ENCODE measurements at regions not wholly inside any gene's neighbourhood (a gene's known extent, or its start where the extent isn't known, plus 50 kb on each side); places are given as distances from the start of the nearest gene placed in this dataset.

DNA sequence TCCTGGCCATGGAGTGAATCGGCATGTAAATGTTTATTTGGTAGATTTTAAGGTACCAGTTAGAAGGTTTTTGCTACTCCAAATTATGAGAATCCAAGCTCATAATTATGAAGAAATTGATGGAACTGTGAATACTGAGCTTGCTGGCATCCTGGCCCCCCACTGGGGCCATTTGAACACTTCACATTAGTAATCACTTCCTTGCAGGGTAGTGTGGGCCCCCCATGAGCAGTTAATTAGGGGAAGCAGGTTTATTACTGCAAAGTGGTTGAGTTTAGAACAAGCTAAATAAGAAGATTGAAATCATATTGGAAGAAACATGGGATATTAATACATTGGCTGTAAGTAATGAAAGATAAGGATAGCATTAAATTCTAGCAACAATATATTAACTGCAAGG is 86.7 kb downstream of the S1PR1 start:
- no peak for TF ChIP-seq ZNF644 (CRISPR knock-in tag; IDR thresholded peaks at IDR 0.05; ENCODE audit: low read depth)
- TF ChIP-seq, protein P1, sequence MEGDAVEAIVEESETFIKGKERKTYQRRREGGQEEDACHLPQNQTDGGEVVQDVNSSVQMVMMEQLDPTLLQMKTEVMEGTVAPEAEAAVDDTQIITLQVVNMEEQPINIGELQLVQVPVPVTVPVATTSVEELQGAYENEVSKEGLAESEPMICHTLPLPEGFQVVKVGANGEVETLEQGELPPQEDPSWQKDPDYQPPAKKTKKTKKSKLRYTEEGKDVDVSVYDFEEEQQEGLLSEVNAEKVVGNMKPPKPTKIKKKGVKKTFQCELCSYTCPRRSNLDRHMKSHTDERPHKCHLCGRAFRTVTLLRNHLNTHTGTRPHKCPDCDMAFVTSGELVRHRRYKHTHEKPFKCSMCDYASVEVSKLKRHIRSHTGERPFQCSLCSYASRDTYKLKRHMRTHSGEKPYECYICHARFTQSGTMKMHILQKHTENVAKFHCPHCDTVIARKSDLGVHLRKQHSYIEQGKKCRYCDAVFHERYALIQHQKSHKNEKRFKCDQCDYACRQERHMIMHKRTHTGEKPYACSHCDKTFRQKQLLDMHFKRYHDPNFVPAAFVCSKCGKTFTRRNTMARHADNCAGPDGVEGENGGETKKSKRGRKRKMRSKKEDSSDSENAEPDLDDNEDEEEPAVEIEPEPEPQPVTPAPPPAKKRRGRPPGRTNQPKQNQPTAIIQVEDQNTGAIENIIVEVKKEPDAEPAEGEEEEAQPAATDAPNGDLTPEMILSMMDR (CRISPR knock-in tag; IDR thresholded peaks at IDR 0.05) = no peak
- TF ChIP-seq, protein P2, sequence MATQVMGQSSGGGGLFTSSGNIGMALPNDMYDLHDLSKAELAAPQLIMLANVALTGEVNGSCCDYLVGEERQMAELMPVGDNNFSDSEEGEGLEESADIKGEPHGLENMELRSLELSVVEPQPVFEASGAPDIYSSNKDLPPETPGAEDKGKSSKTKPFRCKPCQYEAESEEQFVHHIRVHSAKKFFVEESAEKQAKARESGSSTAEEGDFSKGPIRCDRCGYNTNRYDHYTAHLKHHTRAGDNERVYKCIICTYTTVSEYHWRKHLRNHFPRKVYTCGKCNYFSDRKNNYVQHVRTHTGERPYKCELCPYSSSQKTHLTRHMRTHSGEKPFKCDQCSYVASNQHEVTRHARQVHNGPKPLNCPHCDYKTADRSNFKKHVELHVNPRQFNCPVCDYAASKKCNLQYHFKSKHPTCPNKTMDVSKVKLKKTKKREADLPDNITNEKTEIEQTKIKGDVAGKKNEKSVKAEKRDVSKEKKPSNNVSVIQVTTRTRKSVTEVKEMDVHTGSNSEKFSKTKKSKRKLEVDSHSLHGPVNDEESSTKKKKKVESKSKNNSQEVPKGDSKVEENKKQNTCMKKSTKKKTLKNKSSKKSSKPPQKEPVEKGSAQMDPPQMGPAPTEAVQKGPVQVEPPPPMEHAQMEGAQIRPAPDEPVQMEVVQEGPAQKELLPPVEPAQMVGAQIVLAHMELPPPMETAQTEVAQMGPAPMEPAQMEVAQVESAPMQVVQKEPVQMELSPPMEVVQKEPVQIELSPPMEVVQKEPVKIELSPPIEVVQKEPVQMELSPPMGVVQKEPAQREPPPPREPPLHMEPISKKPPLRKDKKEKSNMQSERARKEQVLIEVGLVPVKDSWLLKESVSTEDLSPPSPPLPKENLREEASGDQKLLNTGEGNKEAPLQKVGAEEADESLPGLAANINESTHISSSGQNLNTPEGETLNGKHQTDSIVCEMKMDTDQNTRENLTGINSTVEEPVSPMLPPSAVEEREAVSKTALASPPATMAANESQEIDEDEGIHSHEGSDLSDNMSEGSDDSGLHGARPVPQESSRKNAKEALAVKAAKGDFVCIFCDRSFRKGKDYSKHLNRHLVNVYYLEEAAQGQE (IDR thresholded peaks at IDR 0.05; ENCODE audit: borderline replicate concordance in 1 of 2, low read depth in 1 of 2, low read length in 2 of 2) = no peak
- TF ChIP-seq DPF2 (CRISPR knock-in tag; IDR thresholded peaks at IDR 0.05; ENCODE audit: borderline replicate concordance, low read depth) = no peak
- TF ChIP-seq, protein P3, sequence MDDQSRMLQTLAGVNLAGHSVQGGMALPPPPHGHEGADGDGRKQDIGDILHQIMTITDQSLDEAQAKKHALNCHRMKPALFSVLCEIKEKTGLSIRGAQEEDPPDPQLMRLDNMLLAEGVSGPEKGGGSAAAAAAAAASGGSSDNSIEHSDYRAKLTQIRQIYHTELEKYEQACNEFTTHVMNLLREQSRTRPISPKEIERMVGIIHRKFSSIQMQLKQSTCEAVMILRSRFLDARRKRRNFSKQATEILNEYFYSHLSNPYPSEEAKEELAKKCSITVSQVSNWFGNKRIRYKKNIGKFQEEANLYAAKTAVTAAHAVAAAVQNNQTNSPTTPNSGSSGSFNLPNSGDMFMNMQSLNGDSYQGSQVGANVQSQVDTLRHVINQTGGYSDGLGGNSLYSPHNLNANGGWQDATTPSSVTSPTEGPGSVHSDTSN (CRISPR knock-in tag; IDR thresholded peaks at IDR 0.05; ENCODE audit: borderline replicate concordance) = no peak
- TF ChIP-seq ZFP37 (CRISPR knock-in tag; IDR thresholded peaks at IDR 0.05; ENCODE audit: borderline replicate concordance) = no peak
- no peak for TF ChIP-seq NFE2L1 (CRISPR knock-in tag; IDR thresholded peaks at IDR 0.05; ENCODE audit: borderline replicate concordance)
- no peak for TF ChIP-seq ZNF83 (CRISPR knock-in tag; IDR thresholded peaks at IDR 0.05; ENCODE audit: borderline replicate concordance)
- no peak for TF ChIP-seq ELF1 (CRISPR knock-in tag; IDR thresholded peaks at IDR 0.05)
- TF ChIP-seq, protein P4, sequence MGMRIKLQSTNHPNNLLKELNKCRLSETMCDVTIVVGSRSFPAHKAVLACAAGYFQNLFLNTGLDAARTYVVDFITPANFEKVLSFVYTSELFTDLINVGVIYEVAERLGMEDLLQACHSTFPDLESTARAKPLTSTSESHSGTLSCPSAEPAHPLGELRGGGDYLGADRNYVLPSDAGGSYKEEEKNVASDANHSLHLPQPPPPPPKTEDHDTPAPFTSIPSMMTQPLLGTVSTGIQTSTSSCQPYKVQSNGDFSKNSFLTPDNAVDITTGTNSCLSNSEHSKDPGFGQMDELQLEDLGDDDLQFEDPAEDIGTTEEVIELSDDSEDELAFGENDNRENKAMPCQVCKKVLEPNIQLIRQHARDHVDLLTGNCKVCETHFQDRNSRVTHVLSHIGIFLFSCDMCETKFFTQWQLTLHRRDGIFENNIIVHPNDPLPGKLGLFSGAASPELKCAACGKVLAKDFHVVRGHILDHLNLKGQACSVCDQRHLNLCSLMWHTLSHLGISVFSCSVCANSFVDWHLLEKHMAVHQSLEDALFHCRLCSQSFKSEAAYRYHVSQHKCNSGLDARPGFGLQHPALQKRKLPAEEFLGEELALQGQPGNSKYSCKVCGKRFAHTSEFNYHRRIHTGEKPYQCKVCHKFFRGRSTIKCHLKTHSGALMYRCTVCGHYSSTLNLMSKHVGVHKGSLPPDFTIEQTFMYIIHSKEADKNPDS (CRISPR knock-in tag; IDR thresholded peaks at IDR 0.05) = no peak
- no peak for TF ChIP-seq FOXK2 (IDR thresholded peaks at IDR 0.05)
- no peak for TF ChIP-seq FOXA3 (CRISPR knock-in tag; IDR thresholded peaks at IDR 0.05)
- TF ChIP-seq SMAD3 (CRISPR knock-in tag; IDR thresholded peaks at IDR 0.05) = no peak
- TF ChIP-seq HNF4G (IDR thresholded peaks at IDR 0.05; ENCODE audit: borderline replicate concordance, low read depth, low read length) = no peak
- no peak for TF ChIP-seq HNF4G (CRISPR knock-in tag; IDR thresholded peaks at IDR 0.05; ENCODE audit: borderline replicate concordance, low read depth)

All from HepG2 (cell line).